ENCODE measurements at regions not wholly inside any gene's neighbourhood (a gene's known extent, or its start where the extent isn't known, plus 50 kb on each side); places are given as distances from the start of the nearest gene placed in this dataset.

- Histone ChIP-seq H3K27me3 (ENCODE audit: control insufficient read depth, insufficient read depth, low read length) (no peaks in the 10 kb centered on the region), H3K56ac (ENCODE audit: extremely low read depth, insufficient read depth, low read length) (no peak overlapping the region), H3K4me2 (ENCODE audit: low read depth, low read length) (no peak overlapping the region), H3K9ac (ENCODE audit: low read depth, low read length) (no peak overlapping the region), H4K20me1 (ENCODE audit: insufficient read depth, low read length) (no peaks in the 10 kb centered on the region), H3K4me1 (ENCODE audit: control insufficient read depth, insufficient read depth, low read length) (no peaks in the 10 kb centered on the region), H3K4me3 (ENCODE audit: insufficient read depth, low read depth, low read length) (no peak overlapping the region), H3K23ac (ENCODE audit: low read depth, low read length) (no peak overlapping the region), H3K4ac (ENCODE audit: low read depth, low read length) (no peak overlapping the region), H2BK5ac (ENCODE audit: low read depth, low read length, poor library complexity, severe bottlenecking) (no peak overlapping the region), H3K36me3 (ENCODE audit: control insufficient read depth, insufficient read depth, low read length) (no peaks in the 10 kb centered on the region), H3K14ac (replicated peaks; ENCODE audit: low read depth, low read length) (no peak overlapping the region), H4K5ac (ENCODE audit: low read depth, low read length) (no peak overlapping the region), H3K79me1 (ENCODE audit: low read depth in 1 of 2, low read length in 2 of 2) (no peaks in the 10 kb centered on the region), H4K8ac (ENCODE audit: low read depth in 2 of 2, low read length in 2 of 2) (no peak overlapping the region), H2AFZ (replicated peaks; ENCODE audit: low read length, poor library complexity) (no peak overlapping the region), H2BK15ac (ENCODE audit: low read depth, low read length) (no peak overlapping the region), H4K91ac (ENCODE audit: insufficient read depth, low read depth, low read length) (no peak overlapping the region), H3K9me3 (ENCODE audit: control insufficient read depth, insufficient read depth, low read length) (peaks cover 45% of the 10 kb centered on the region), H2AK9ac (replicated peaks; ENCODE audit: low read depth, low read length, poor library complexity) (no peak overlapping the region), H3K9me1 (ENCODE audit: insufficient read depth, low read length) (no peaks in the 10 kb centered on the region), H3K27ac (ENCODE audit: insufficient read depth, low read length) (no peak overlapping the region), H2AK5ac (ENCODE audit: low read depth, low read length) (no peak overlapping the region), H2BK120ac (ENCODE audit: low read depth, low read length) (no peak overlapping the region), H3K18ac (ENCODE audit: low read depth, low read length) (no peak overlapping the region), H2BK20ac (ENCODE audit: low read depth, low read length) (no peak overlapping the region)
- BruUV-seq (replicated peaks) = no TSS peak
- DNase-seq (no peak), ATAC-seq (ENCODE audit: low read depth) (no peak)
- ChIA-PET POLR2A (ENCODE audit: unreplicated experiment) (no interaction called here), CTCF (no interaction called here)
- intact Hi-C loops (cut with micrococcal nuclease) (no loop called here), dilution Hi-C loops (cut with HindIII; ENCODE audit: low sequenced_read_pairs, unreplicated experiment) (no loop called here), in situ Hi-C loops (cut with MboI; ENCODE audit: low sequenced_read_pairs) (no loop called here)
- 46% methylated on average over 8 of the region's 20 CpGs; no CpG with 5 or more reads in 1 of the 2 experiments for WGBS, 2 experiments (ENCODE audit: extremely low coverage in 2 of 2, insufficient read length in 1 of 2)
- TF ChIP-seq CEBPB (IDR thresholded peaks at IDR 0.05; ENCODE audit: low read depth, low read length) (no peak), ELK1 (IDR thresholded peaks at IDR 0.05; ENCODE audit: borderline replicate concordance, low read depth, low read length) (no peak), CTCF (conservative IDR thresholded peaks at IDR 0.05; ENCODE audit: low read depth, low read length) (no peak), MXI1 (IDR thresholded peaks at IDR 0.05; ENCODE audit: borderline replicate concordance, low read depth, low read length) (no peak), BHLHE40 (IDR thresholded peaks at IDR 0.05; ENCODE audit: low read depth, low read length) (no peak), POLR2A (IDR thresholded peaks at IDR 0.05; ENCODE audit: low read depth, low read length) (no peak), RFX5 (IDR thresholded peaks at IDR 0.05; ENCODE audit: low read depth, low read length) (no peak), NFE2L2 (IDR thresholded peaks at IDR 0.05; ENCODE audit: low read depth, low read length) (no peak), RCOR1 (IDR thresholded peaks at IDR 0.05; ENCODE audit: insufficient replicate concordance, low read length) (no peak), RAD21 (IDR thresholded peaks at IDR 0.05; ENCODE audit: low read length) (no peak), MAZ (IDR thresholded peaks at IDR 0.05; ENCODE audit: borderline replicate concordance, low read depth, low read length) (no peak), MAFK (IDR thresholded peaks at IDR 0.05; ENCODE audit: low read depth, low read length) (no peak), FOS (IDR thresholded peaks at IDR 0.05; ENCODE audit: low read depth, low read length) (no peak), CHD1 (IDR thresholded peaks at IDR 0.05; ENCODE audit: low read depth, low read length) (no peak)
- TF ChIP-seq, protein P1, sequence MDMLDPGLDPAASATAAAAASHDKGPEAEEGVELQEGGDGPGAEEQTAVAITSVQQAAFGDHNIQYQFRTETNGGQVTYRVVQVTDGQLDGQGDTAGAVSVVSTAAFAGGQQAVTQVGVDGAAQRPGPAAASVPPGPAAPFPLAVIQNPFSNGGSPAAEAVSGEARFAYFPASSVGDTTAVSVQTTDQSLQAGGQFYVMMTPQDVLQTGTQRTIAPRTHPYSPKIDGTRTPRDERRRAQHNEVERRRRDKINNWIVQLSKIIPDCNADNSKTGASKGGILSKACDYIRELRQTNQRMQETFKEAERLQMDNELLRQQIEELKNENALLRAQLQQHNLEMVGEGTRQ (IDR thresholded peaks at IDR 0.05; ENCODE audit: low read depth, low read length) = no peak
Observed at GRCh38 chr12:131250028-131250950, 296.6 kb downstream of the ADGRD1 start.

Measured in IMR-90 (cell line).